Parathyroid adenoma (tissue), 2 donors: ENCODE measurements at regions not wholly inside any gene's neighbourhood (a gene's known extent, or its start where the extent isn't known, plus 50 kb on each side); places are given as distances from the start of the nearest gene placed in this dataset.

Source experiments
- H2AFZ ChIP-seq: fragments of 300-600 bp; sonication (generic); one replicate; pipeline ENCODE4 v1.7.0; 2017; ENCODE audit warnings: antibody characterized with exemption, mild to moderate bottlenecking
- H3K27ac ChIP-seq: fragments of 300-600 bp; sonication (generic); one replicate; pipeline ENCODE4 v1.7.0; 2017
- H3K27me3 ChIP-seq: fragments of 300-600 bp; sonication (generic); one replicate; pipeline ENCODE4 v1.7.0; 2017; ENCODE audit warnings: low read length; ENCODE audit not compliant: control insufficient read depth, insufficient read depth
- H3K36me3 ChIP-seq: fragments of 300-600 bp; sonication (generic); one replicate; pipeline ENCODE4 v1.7.0; 2017; ENCODE audit warnings: low read length; ENCODE audit not compliant: control insufficient read depth, insufficient read depth
- H3K4me1 ChIP-seq: fragments of 300-600 bp; sonication (generic); one replicate; pipeline ENCODE4 v1.7.0; 2017; ENCODE audit warnings: control low read depth
- H3K4me2 ChIP-seq: fragments of 300-600 bp; sonication (generic); one replicate; pipeline ENCODE4 v1.7.0; 2017; ENCODE audit warnings: low read length
- H3K4me3 ChIP-seq: fragments of 300-600 bp; sonication (generic); one replicate; pipeline ENCODE4 v1.7.0; 2017; ENCODE audit warnings: low read depth, low read length
- H3K79me2 ChIP-seq: fragments of 300-600 bp; sonication (generic); one replicate; pipeline ENCODE4 v1.7.0; 2017; ENCODE audit warnings: control low read depth
- H3K9ac ChIP-seq: fragments of 300-600 bp; sonication (generic); one replicate; pipeline ENCODE4 v1.7.0; 2017; ENCODE audit warnings: mild to moderate bottlenecking
- H3K9me3 ChIP-seq: fragments of 300-600 bp; sonication (generic); one replicate; pipeline ENCODE4 v1.7.0; 2017; ENCODE audit warnings: low read length; ENCODE audit not compliant: control insufficient read depth
- CTCF ChIP-seq: fragments of 300-600 bp; sonication (generic); IDR thresholded peaks from one replicate; pipeline ENCODE4 v1.7.0; 2017; ENCODE audit warnings: antibody characterized with exemption, mild to moderate bottlenecking
- donor health status: primary hyperparathyroidism.

DNA sequence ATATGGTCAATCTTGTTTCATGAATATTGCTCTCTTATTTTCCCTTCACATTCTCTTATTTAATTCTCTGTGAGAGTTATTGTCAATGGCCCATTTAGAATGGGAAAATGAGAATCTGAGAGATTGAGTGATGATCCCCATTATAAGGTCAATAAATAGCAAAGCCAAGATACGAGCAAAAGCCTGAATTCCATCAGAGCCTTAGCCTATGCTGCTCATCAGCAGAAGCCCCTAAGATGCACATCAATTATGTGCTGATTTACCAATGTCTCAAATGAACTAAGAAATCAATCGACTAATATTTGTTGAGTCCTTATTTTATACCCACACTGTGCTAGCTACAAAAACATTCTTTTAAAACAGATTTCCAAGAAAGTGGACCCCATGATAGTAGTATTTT, 330.8 kb upstream of the DDI1 start:
- no peaks in the 10 kb centered on the region for H3K79me2 ChIP-seq
- no peak for TF ChIP-seq CTCF
- no peaks in the 10 kb centered on the region for H3K36me3 ChIP-seq
- no peak overlapping the region for H3K4me2 ChIP-seq
- no peak overlapping the region for H2AFZ ChIP-seq
- no peaks in the 10 kb centered on the region for H3K9me3 ChIP-seq
- no peaks in the 10 kb centered on the region for H3K4me1 ChIP-seq
- no peak overlapping the region for H3K9ac ChIP-seq
- H3K27me3 ChIP-seq, result no peaks in the 10 kb centered on the region
- H3K27ac ChIP-seq, result no peak overlapping the region
- H3K4me3 ChIP-seq, result no peak overlapping the region

GRCh38 chr11:103709371-103709770, 327.1 kb upstream of the DDI1 start:
- Histone ChIP-seq H2AFZ (no peak overlapping the region), H3K36me3 (no peaks in the 10 kb centered on the region), H3K4me1 (no peaks in the 10 kb centered on the region), H3K4me3 (no peak overlapping the region), H3K4me2 (no peak overlapping the region), H3K27ac (no peak overlapping the region), H3K79me2 (no peaks in the 10 kb centered on the region), H3K9ac (no peak overlapping the region), H3K9me3 (no peaks in the 10 kb centered on the region), H3K27me3 (no peaks in the 10 kb centered on the region)
- TF ChIP-seq CTCF, result no peak

DNA sequence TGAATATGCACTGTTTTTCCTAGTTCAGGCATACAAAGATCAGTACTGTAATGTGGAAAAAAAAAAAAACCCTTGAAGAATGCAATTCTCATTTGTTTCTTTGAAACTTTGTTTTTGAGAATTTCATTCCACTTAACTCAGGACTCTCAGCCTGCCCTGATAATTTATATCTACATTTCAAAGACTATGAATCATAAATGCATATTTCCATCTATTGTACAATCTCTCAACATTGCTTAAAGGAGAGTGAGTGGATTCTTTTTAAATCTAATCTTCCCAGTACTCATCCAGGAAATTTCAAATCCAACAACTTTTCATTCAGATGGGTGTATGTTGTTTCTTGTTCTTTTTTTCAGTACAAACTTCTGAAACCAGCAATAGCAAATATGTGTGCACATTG, 322.2 kb upstream of the DDI1 start:
- no peak overlapping the region for H3K27ac ChIP-seq
- no peaks in the 10 kb centered on the region for H3K36me3 ChIP-seq
- no peaks in the 10 kb centered on the region for H3K4me1 ChIP-seq
- TF ChIP-seq CTCF, result no peak
- no peak overlapping the region for H2AFZ ChIP-seq
- no peak overlapping the region for H3K9ac ChIP-seq
- H3K79me2 ChIP-seq, result no peaks in the 10 kb centered on the region
- H3K27me3 ChIP-seq, result no peaks in the 10 kb centered on the region
- H3K9me3 ChIP-seq, result no peaks in the 10 kb centered on the region
- H3K4me3 ChIP-seq, result no peak overlapping the region
- H3K4me2 ChIP-seq, result no peak overlapping the region

- Histone ChIP-seq H3K4me3 (no peak overlapping the region), H3K27me3 (no peaks in the 10 kb centered on the region), H3K79me2 (no peaks in the 10 kb centered on the region), H3K9me3 (no peaks in the 10 kb centered on the region), H3K4me1 (no peaks in the 10 kb centered on the region), H3K4me2 (no peak overlapping the region), H3K36me3 (no peaks in the 10 kb centered on the region), H2AFZ (no peak overlapping the region), H3K27ac (no peak overlapping the region), H3K9ac (no peak overlapping the region)
- no peak for TF ChIP-seq CTCF
Measured at GRCh38 chr11:103716363-103716762, 320.1 kb upstream of the DDI1 start.

- no peaks in the 10 kb centered on the region for H3K36me3 ChIP-seq
- no peak for TF ChIP-seq CTCF
- no peaks in the 10 kb centered on the region for H3K4me1 ChIP-seq
- no peaks in the 10 kb centered on the region for H3K27me3 ChIP-seq
- no peak overlapping the region for H2AFZ ChIP-seq
- no peak overlapping the region for H3K4me2 ChIP-seq
- no peak overlapping the region for H3K9ac ChIP-seq
- H3K79me2 ChIP-seq, result no peaks in the 10 kb centered on the region
- no peak overlapping the region for H3K27ac ChIP-seq
- H3K9me3 ChIP-seq, result no peaks in the 10 kb centered on the region
- no peak overlapping the region for H3K4me3 ChIP-seq
Measured at GRCh38 chr11:103727262-103727661, 309.2 kb upstream of the DDI1 start.
